ENCODE measurements at regions not wholly inside any gene's neighbourhood (a gene's known extent, or its start where the extent isn't known, plus 50 kb on each side); places are given as distances from the start of the nearest gene placed in this dataset.

DNA sequence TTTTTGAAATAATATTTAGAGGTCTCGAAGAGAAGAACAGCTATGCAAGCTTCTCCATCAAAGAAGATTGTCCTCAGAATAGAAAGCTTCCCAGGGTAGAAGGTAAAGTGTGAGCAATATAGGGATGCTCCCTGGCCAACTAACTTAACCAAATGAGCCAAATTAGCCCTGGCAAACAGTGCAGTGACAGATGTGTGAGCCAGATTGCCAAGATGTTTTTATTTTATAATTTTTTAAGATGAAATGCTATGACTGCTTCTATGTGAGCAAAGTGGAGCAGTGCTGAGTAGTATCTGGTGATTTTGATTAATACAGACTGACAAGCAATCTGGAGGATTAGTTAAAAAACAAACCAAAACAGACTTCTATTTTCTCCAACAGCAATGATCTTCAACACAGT, 202.1 kb downstream of the NOVA1 start:
- no peak for DNase-seq

GRCh38 chr14:26394150-26394810, 203.6 kb downstream of the NOVA1 start:
- no peak for DNase-seq

DNA sequence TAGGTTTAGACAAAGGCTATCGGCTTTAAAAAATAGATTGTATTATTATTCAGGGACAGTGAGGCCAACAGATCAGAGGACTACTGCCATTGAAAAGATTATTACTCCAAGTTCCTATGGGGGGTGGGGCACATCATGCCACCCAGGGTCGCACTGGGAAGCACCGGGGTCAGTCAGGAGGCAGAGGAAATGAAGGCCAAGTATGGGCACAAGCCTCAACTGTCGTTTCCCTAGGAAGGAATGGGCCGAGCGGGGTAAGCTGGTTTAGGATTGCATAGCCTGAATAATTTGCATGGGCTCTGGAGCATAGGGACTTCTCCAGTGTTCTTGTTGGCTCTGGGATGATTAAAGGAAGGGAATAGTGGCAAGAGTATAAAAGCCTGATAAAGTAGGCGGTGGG, 205.3 kb downstream of the NOVA1 start:
- DNase-seq: no peak

DNA sequence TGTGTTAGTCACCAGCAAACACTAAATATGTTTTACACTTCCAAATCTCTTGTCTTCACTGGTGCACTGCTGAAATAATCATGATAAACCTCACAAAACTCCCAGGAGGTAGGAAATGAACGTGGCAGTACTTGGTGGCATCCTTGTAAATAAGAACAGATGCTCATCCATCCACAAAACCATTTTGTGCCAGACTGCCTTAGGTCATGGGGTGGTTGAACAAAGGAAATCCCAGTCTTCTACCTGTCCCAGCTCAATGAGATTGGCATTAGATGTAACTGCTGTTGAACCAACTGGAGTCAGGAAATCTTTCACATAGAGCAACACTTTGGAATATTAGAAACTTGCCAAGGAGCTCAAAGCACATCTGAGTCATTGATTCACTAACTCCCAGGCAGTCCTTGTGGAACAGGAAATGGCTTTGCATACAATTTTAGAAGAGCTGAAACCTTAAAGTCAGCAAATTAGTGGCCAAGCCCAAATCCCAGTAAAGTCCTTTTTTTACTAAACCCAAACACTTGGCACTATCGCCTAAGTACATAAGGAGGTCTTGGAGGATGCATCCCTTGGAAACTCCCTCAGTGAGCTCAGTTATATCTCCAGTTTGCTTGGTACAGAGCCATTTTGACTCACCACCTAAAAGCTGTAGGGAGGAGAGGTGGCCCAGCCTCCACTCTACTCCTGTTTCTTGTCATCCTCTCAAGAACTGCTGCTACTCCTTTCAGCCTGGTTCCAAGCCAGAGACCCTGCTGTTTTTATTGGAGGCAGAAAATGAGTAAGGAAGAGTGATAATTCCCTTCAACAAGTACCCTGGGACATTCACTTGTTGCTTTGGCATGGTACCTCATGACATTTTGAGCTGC, 208.0 kb downstream of the NOVA1 start:
- no peak for DNase-seq

DNA sequence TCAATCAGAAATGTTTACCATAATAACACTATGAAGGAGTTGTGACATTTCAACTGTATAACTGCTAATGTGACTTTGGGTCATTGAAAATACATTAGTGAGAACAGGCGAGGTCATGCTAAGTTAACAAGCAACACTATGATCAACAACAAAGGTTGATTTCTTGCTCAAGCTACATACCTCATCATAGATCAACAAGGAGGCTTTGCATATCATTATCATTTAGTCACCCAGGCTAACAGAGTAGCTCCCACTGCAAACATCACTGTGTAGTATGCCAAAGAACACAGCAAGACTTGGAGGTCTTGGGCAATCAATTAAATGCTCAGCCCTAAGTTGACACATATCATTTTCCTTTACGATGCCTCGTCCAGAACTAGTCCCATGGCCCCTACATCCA, 212.5 kb downstream of the NOVA1 start:
- no peak for DNase-seq

DNA sequence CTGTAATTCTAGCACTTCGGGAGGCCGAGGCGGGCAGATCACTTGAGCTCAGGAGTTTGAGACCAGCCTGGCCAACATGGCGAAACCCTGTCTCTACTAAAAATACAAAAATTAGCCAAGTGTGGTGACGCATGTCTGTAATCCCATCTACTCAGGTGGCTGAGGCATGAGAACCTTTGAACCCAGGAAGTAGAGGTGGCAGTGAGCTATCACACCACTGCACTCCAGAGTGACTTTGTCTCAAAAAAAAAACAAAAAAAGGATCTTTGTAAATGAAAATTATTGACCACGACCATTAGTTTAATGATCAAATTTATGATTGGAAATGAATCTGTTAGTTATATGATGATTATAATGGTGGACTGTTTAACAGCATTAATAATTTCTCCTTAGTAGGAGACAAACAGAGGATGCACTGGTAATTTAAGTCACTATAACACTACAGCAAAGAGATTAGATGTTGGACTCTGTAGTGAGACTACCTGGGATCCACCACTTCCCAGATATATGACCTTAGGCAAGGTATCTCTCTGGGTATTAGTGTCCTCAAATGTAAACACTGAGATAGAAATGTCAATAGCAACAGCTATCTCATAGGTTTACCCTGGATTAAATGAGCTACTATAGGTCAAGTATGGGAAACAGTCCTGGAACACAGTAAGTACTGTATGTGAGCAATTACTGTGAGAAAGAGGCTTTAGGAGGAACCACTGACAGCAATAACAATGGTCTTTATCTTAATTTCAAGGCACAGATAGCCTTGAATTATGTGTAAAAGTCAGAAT, 214.7 kb downstream of the NOVA1 start:
- DNase-seq: no peak

- DNase-seq: no peak
Measured at GRCh38 chr14:26381405-26381804, 216.4 kb downstream of the NOVA1 start.

DNA sequence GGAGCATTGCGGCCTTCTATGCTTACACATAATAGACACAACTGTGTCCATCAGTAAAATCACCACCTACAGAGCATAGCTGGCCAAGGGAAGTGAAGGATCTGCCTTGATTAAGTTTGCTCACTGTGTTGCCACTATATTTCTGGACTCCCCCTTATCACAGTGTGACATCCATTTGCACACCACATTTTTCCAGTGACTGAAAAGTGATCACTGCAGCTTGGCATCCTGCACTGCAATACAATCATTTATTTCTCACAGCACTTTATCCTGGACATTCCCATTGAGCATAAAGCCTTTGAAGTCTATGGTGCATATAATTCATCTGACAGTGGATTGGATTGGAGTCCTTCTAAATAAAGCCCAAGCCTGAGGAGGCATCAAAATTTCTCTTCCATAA, 217.2 kb downstream of the NOVA1 start:
- no peak for DNase-seq

DNA sequence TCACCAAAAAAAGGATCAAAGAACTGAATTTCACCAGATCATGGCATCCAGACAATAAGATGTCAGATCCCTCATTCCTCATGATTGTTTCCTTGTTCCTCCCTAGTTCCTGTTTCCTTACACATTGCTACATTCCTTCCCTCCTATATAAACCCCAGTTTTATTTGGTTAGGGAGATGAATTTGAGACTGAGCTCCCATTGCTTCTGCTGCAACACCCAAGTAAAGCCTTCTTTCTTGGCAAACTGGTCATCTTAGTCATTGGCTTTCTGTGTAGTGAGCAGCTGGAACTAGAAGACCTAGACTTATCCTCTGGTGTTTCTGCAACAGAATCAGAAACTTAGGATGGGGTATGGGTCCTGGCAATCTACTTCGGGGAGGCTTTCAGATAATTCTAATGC, 217.9 kb downstream of the NOVA1 start:
- no peak for DNase-seq

DNA sequence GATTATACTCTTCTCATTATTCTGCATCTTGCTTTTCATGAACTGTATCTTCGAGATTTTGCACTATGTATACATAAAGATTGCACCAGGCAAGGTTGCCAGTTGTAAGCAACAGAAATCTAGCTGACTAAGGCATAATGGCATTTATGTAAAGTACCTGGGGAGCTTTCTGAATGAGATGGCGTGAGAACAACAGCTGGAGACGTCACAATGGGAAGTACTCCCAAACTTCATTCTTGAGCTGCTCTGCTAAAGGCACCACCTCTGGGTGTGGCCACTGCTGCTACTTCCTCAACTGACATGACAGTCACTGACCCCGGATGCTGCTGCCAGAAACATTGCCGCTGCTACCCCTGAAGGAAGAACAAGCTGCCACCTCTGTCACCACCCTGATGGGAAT, 220.7 kb downstream of the NOVA1 start:
- no peak for DNase-seq

DNA sequence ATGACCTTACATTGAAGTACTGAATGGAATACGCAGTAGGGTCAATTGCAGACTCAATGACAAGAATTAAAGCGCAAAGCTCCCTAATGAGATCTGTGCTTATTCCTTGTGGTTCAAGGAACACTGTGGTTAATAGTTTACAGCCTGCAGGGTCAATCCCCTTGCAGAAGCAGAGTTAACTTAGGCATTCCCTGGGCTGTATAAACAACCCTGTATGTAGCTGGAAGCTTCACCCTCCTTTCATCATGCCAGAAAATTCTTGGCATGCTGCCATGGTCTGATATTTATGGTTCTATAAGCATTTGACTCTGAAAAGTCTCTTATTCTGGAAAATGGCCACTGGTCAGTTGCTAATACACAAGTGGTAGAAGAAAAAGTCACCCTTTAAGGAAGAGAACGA, 227.7 kb downstream of the NOVA1 start:
- DNase-seq: no peak

GRCh38 chr14:26363689-26364088, 234.1 kb downstream of the NOVA1 start:
- no peak for DNase-seq

DNA sequence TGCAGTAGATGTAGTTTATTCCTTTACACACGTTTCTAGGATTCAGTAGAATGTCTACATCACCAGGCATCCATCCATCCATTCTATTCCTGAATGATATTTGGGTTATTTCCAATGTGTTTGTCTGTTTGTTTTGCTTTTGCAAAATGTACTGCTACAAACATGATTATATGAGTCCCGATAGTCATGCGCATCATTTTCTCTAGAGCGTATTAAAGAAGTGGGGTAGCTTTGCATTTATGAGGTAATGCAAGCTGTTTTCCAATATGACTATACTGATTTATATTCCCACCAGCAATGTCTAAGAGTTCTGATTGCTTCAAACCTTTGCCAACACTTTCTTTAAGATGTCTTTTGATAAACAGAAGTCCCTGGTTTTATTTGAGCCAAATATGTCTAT, 253.2 kb downstream of the NOVA1 start:
- DNase-seq: no peak

DNA sequence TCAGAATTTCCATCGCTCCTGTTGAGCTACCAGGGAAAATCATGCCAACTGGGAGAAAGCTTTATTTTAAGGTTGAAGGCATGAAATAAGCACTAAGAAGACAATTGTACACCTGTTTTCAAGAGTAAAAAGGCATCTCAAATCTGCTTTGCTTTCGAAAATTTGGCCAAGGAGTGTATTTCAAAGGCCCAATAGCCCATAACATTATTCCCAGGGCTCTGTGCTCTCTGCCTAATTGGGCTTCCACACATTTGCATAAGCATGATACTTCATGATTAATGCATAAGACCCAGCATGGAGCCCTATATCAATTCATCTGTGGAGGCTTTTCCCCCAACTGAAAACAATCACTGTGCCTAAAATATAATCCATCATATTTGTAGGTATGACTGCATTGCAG, 258.5 kb downstream of the NOVA1 start:
- no peak for DNase-seq

GRCh38 chr14:26338231-26338630, 259.6 kb downstream of the NOVA1 start:
- DNase-seq: no peak

DNA sequence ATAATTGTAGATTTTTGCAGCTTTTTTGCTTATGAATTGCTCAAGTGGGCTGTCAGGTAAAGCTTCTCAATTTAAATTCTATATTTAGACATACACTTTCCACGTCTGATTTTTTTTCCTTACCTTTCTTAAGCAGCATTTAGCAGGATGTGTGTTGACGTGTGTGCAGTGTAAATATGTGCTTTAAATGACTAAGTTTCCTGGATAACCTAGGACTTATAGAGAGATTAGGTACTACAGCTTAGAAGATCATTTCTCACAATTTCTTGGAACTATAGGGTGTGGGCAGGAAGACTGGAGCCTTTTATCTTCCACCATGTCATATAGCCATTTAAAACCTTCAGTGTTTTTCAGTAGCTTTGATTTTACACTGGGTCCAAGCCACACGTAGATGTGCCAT, 263.5 kb downstream of the NOVA1 start:
- no peak for DNase-seq

GRCh38 chr14:26332966-26333365, 264.9 kb downstream of the NOVA1 start:
- no peak for DNase-seq

DNA sequence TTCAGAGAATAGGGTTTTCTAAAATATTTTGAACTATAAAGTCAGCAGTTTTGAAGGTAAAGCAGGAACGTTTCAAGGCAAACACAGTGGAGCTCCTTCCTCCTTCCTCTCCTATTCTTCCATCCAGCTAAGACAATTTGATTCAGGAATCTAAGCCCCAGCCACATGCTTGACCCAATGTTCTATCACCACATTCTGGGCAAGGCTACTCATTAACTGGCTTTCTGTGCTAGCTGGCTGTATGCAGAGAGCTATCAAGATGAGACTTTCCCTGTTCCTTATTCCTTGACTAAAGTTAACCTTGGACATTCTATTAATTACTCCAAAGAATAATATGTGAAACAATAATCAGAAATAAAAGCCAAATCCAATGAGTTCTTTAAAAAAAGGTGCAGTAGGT, 266.9 kb downstream of the NOVA1 start:
- no peak for DNase-seq

DNA sequence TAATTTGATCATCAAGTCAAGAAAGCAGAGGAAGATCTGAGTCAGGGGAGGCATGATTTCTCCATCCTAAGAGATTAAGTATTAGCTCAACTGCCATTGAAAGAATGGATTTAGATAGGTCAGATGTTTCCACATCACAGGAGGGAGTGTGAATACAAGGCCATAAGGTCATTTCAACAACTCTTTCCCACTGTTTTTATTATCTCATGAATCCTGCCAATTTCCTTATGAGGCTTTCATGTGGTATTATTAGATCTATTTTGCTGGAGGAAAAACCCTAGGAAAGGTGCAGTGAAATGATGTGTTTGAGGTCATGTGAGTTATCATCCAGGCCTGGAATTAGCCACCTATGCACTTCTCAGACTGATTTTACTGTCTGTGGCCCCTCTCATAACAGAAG, 269.0 kb downstream of the NOVA1 start:
- DNase-seq: no peak

DNA sequence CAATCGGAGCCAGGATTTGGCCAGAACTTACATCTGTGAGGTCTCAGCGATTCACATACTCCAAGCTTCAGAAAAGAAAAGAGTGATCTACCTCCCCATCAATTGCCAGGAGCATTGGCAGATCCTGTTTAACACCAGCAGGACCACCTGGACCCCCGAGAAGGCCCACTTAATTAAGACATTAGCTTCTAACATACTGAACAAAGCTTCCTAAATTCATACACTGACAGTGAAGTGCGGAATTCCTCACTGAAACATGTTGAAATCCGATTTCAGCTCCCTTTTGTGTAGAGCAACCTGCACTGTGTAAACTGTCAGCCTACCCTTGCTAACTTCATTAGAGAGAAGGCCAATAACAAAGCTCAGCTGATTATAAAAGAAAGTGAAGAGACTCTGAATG, 274.0 kb downstream of the NOVA1 start:
- no peak for DNase-seq

GRCh38 chr14:26320886-26321285, 276.9 kb downstream of the NOVA1 start:
- no peak for DNase-seq

- DNase-seq: no peak
Measured at GRCh38 chr14:26319139-26319864, 278.5 kb downstream of the NOVA1 start.

DNA sequence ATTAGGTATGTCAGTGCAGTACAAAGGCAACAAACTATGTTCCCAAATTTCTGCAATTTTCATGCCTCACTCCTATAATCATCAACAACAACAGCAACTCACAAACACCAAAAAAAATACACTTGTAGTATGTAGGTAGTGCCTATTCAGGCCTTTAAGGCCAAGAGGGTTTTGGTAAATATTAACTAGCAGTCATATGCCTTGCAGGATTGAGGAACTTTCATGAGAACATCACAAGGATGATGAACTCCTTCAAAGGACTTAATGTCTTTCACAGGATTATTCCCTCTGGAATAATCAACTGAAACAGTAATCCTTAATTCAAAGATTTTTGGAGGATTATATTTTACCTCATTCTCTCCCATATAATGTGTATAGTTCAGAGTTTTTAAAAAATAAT, 293.8 kb downstream of the NOVA1 start:
- no peak for DNase-seq

All from AML-193 (cell line).